GM18520 (cell line): ENCODE measurements at regions not wholly inside any gene's neighbourhood (a gene's known extent, or its start where the extent isn't known, plus 50 kb on each side); places are given as distances from the start of the nearest gene placed in this dataset.

Source experiments
- ATAC-seq: cut with Tn5 transposase; IDR thresholded peaks from one replicate; pipeline ENCODE4 v1.9.1; 2021; ENCODE audit not compliant: unreplicated experiment

DNA sequence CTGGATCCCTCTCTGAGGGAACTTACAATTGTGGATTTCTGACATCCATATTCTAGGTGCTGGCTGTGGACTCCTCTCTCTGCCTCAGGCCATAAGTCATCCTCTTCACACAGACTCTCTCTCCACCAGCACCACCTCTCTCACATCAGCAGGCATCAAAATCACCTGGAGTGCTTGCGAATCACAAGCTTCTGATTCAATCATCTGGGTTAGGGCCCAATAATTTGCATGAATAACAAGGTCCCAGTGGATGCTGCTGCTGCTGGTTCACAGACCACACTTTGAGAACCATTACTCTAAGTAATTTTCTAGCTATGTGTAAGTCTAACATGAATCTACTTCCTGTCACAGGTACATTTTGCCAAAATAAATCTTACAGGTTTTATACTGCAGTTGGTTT is 214.9 kb downstream of the DSEL start:
- ATAC-seq = no peak

DNA sequence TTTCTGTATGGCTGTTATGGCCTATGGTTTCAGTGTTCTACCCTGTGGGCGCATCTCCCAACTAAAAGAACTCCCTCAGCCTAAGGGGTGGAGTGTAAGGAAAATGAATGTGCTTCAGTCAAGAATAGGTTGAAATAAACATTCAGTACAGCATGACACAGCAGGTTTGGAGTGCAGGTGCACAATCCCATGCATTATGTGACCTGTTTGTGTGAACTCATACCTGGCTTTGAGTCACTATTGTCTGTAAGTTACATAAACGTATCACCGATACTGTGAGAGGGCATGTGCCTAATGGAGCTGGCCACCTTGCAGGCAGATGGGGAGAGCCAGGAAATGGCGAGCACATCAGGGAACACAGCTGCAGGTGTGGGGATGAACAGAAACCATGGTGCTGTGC is 216.0 kb downstream of the DSEL start:
- ATAC-seq = no peak

GRCh38 chr18:67292814-67293213 is 223.7 kb downstream of the DSEL start:
- ATAC-seq = no peak

GRCh38 chr18:67290421-67290820 is 226.1 kb downstream of the DSEL start:
- ATAC-seq = no peak

DNA sequence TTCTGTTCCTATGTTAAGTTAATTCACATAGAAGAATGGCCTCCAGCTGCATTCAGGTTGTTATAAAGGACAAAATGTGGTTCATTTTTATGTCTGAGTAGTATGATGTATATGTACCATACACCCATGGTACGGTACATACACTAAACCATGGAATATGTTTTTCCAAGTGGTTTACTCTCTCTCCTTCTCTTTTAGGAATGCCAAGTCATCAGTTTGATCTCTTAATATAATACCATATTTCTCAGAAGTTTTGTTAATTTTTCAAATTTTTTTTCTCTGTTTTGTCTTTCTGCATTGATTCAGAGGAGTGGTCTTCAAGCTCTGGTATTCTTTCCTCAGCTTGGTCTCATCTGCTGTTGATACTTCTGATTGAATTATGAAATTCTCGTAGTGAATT is 230.9 kb downstream of the DSEL start:
- no peak for ATAC-seq

DNA sequence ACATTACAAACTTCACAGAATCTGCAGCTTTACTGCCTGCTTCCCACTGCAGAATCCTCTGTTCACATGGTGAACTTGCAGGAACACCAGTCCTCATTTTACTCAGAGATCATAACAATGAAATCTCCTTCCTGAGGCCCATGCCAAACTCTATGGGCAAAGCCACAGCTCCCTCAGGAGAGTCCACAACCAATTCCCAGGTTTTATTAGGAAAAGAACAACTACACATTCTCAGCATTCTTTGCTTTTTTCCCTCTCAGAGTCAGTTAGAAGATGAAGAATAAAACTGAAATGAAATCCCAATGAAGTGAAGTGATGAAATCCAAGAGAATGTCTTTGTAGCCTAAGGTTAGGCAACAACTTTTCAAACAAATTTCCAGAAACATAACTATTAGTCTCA is 233.7 kb downstream of the DSEL start:
- no peak for ATAC-seq

- no peak for ATAC-seq
Observed at GRCh38 chr18:67281746-67282145, 234.8 kb downstream of the DSEL start.

GRCh38 chr18:67280486-67281242 is 235.9 kb downstream of the DSEL start:
- no peak for ATAC-seq

DNA sequence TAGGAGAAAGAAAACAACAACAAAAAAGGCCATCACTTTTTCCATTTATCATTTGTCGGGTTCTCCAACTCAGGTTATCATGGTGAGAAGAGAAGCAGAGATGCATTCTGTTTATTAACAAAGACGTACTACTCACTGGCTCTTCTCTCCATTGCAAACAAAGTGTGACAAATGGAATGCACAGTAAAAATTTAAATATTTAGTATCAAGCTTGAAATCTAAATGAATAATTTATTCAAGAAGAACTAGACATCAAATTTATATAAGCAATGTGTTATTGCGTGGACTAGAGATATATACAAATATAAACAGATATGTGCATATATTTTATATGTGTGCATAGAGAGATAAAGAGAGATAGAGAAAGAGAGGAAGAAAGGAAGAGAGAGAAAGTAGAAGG is 236.5 kb downstream of the DSEL start:
- no peak for ATAC-seq

GRCh38 chr18:67278984-67279383 is 237.5 kb downstream of the DSEL start:
- ATAC-seq = no peak

GRCh38 chr18:67276638-67277037 is 239.9 kb downstream of the DSEL start:
- ATAC-seq = no peak

- ATAC-seq = no peak
Observed at GRCh38 chr18:67273288-67273687, 243.2 kb downstream of the DSEL start.

DNA sequence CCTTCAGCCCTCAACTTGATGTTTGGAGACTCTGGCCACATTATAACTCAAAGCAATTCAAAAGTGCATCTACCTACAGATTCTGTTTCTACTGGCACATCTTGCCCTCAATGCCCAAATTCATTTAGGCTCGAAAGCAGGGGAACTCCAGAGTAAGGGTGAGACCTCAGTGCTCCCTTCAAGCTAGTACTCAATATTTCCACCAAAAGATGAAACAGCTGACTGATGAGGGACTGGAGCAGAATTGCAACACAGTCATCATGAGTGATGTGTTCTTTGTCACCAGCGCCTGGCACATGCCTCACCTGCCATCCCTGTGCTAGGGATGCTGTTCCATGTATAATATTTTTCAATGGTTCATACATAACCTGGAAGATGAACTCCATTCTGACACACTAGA is 247.3 kb downstream of the DSEL start:
- ATAC-seq = no peak

DNA sequence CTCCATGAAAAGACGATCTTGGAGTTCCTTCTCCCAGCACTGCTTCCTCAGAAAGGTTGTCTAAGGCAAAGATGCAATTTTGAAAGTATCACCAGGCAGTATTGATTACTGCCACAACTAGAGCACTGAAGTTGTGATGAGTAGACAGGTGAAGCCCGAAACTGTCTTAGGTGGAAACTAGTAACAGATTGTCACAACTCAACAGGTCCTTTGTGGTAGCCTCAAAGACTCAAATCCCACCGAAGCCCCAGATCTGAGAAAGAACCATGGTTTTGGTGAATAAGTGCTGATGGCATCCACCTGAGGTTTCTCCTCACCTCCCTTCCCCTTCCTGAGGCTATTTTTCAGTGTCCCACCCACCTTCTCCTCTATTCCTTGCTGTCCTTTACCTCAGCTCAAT is 248.0 kb downstream of the DSEL start:
- ATAC-seq = no peak

DNA sequence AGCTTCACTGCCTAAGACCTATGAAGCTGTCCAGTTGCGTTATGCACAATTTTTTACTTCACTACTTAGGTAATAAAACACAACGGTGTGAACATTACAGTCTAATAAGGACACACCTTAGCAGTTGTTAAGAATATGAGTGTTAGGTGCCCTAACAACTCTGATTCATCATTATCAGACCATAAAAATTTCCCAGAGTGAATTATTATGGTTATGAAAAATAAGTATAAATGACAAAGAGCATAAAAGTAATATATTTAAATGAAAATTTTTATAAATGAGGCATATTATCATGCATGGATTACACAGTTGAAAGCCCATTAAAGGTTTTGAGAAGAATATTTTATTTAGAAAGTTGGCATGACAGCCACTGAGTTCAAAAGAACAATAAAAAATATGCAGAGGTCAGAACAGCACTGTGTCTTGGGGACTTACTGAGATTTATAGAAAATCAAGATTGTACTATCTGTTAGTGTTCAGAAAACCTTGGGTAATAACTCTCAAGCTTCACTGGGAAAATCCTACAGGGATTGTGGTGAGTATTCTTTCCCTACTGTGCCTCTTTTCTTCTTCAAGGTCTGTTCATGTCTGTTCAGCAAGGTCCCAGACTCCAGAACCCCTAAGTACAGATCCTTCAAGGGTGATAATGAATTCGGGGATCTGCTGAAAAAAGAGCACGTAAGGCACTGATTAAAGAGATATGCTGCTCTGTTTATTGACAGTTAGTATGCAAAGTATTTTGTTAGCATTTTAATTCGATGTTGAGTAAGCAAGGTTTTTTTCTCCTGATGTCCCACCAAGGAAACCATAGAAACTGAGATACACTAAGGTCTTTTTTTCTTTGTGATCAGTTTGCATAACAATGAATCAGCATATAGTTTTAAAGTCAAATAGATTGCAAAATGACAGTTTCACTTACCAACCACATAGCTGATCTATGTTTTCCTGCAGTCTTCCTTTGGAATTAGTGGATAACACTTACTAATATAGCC is 250.0 kb downstream of the DSEL start:
- no peak for ATAC-seq

DNA sequence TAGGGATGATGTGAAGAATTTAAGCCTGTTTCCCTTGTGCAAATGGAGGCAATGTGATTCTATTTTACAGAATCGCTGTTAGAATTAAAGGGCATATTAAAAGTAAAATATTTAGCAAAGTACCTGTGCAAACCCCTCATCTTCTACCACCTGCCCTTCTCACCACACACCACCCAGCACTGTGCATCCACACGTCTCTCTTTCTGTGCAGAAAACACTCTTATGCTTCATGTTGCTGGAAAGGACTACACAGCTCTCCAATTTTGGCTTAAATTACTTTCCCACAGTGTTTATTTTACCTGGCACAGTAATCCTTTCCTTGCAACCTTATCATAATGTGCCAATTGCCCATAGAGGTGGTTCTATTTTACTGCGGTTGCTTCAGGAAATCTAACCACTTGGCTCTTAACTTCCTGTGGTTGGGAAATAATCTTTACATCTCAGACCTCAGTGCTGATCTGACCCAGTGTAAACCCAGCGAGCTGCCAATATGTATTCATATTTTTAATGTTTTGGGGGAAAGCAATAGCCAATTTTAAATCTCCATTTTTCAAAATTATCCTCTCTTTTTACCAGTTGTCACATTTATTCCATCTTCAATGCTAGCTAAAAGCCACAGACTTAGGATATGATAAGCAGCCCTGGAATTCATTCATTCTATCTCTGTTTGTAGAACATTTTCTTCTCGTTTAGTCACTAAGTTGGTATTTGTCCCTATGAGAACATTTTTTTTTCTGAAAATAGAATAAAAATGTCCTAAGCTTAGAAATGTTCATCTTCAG is 250.9 kb downstream of the DSEL start:
- ATAC-seq = no peak

- ATAC-seq = peak; percentile 57
Observed at GRCh38 chr18:67261931-67262552, 254.5 kb downstream of the DSEL start.

DNA sequence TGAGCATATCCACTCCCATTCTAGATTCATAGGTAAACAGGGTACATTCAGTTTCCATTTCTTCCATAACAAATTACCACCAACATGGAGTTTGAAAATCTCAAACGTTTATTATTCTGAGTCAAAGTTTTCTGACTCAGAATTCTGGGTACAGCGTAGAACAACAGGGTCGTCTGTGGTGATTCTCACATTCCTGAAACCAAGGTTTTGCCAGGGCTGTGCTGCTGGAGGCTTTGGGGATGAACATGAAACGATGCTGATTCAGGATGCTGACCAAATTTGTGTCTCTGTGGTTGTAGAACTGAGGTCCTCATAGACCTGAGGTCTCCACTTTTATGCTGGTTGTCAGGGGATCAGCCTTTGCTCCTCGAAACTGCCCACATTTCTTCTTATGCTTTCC is 255.7 kb downstream of the DSEL start:
- no peak for ATAC-seq

DNA sequence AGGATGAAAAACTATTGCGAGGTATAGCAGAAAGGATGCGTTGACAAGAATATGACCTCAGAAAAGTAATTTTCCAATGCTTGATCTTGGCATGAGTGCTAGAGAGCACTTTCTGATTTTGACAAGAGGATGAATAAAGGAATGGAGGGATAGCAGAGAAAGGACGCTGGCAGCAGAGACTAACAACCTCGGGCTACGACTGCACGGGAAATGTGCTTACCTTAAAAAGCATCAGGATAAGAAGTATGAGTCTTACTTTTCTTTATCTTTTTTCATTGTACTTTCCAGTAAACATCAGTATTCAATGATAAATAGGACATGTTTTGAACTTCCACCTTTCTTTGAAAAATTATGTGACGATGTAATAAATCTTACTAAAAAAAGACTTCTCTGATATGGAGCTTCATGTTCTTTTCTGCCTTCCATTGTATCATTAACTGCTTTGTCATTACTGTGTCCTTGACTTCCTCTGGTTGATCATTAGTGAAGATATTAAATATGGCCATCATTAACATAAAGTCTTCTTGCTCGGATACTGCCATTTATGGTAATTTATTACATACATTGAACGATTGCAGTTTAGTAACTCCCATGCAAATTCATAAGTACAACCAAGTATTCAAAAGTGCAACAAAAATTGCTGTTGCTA is 265.6 kb downstream of the DSEL start:
- no peak for ATAC-seq

- ATAC-seq = no peak
Observed at GRCh38 chr18:67243799-67244587, 272.5 kb downstream of the DSEL start.
